H9 (cell line): ENCODE measurements at regions not wholly inside any gene's neighbourhood (a gene's known extent, or its start where the extent isn't known, plus 50 kb on each side); places are given as distances from the start of the nearest gene placed in this dataset.

Experiments
- DNase-seq: peaks from one replicate; pipeline ENCODE4 v3.0.0-alpha.2; 2017
- H2AFZ ChIP-seq: one replicate; pipeline ENCODE4 v1.6.1; 2013; ENCODE audit warnings: mild to moderate bottlenecking, low read length, control low read depth, moderate library complexity
- H2AK5ac ChIP-seq: 2 replicates; pipeline ENCODE4 v1.6.1; 2013; ENCODE audit warnings: low read length, control low read depth, mixed read lengths; ENCODE audit not compliant: insufficient read length
- H2BK120ac ChIP-seq: one replicate; pipeline ENCODE4 v1.6.1; 2013; ENCODE audit warnings: low read depth, mild to moderate bottlenecking, low read length, control low read depth, inconsistent platforms; ENCODE audit not compliant: poor library complexity, severe bottlenecking
- H2BK12ac ChIP-seq: 2 replicates; pipeline ENCODE4 v1.6.1; 2013; ENCODE audit warnings: low read length, control low read depth, mixed read lengths, low read depth; ENCODE audit not compliant: insufficient read length
- H2BK15ac ChIP-seq: 2 replicates; pipeline ENCODE4 v1.6.1; 2013; ENCODE audit warnings: low read depth, low read length, control low read depth
- H2BK20ac ChIP-seq: one replicate; pipeline ENCODE4 v1.6.1; 2013; ENCODE audit warnings: low read depth, mild to moderate bottlenecking, low read length, control low read depth, inconsistent platforms; ENCODE audit not compliant: poor library complexity, severe bottlenecking
- H2BK5ac ChIP-seq: 2 replicates; pipeline ENCODE4 v1.6.1; 2013; ENCODE audit warnings: low read length, control low read depth, mixed read lengths; ENCODE audit not compliant: insufficient read length
- H3K14ac ChIP-seq: 2 replicates; pipeline ENCODE4 v1.6.1; 2013; ENCODE audit warnings: low read length, control low read depth; ENCODE audit not compliant: insufficient read depth
- H3K18ac ChIP-seq: 2 replicates; pipeline ENCODE4 v1.6.1; 2013; ENCODE audit warnings: low read depth, mild to moderate bottlenecking, mixed read lengths, low read length, control low read depth; ENCODE audit not compliant: insufficient read length
- H3K23ac ChIP-seq: 2 replicates; pipeline ENCODE4 v1.6.1; 2013; ENCODE audit warnings: low read length, control low read depth, mixed read lengths, low read depth; ENCODE audit not compliant: insufficient read length
- H3K23me2 ChIP-seq: 2 replicates; pipeline ENCODE4 v1.6.1; 2013; ENCODE audit warnings: low read depth, mild to moderate bottlenecking, mixed read lengths, low read length, control low read depth; ENCODE audit not compliant: insufficient read length, poor library complexity, severe bottlenecking
- H3K27ac ChIP-seq: 2 replicates; pipeline ENCODE4 v1.5.1; 2013; ENCODE audit warnings: low read length, control low read depth, mixed read lengths, low read depth; ENCODE audit not compliant: insufficient read length
- H3K27me3 ChIP-seq: 2 replicates; pipeline ENCODE4 v1.6.1; 2013; ENCODE audit warnings: low read length, control low read depth, inconsistent platforms; ENCODE audit not compliant: insufficient read depth
- H3K4ac ChIP-seq: 2 replicates; pipeline ENCODE4 v1.6.1; 2013; ENCODE audit warnings: low read depth, mild to moderate bottlenecking, control low read depth, inconsistent platforms, low read length, moderate library complexity
- H3K4me1 ChIP-seq: 2 replicates; pipeline ENCODE4 v1.6.1; 2013; ENCODE audit warnings: low read length, control low read depth, inconsistent platforms; ENCODE audit not compliant: insufficient read depth
- H3K4me2 ChIP-seq: 2 replicates; pipeline ENCODE4 v1.6.1; 2013; ENCODE audit warnings: low read length, control low read depth, mixed read lengths; ENCODE audit not compliant: insufficient read length, insufficient read depth
- H3K56ac ChIP-seq: 2 replicates; pipeline ENCODE4 v1.6.1; 2013; ENCODE audit warnings: low read depth, mild to moderate bottlenecking, mixed read lengths, low read length, control low read depth; ENCODE audit not compliant: insufficient read length
- H3K79me1 ChIP-seq: 2 replicates; pipeline ENCODE4 v1.6.1; 2013; ENCODE audit warnings: low read depth, mild to moderate bottlenecking, moderate library complexity, low read length, control low read depth, inconsistent platforms; ENCODE audit not compliant: insufficient read depth, poor library complexity, severe bottlenecking
- H3K79me2 ChIP-seq: 2 replicates; pipeline ENCODE4 v1.6.1; 2013; ENCODE audit warnings: low read length, control low read depth, inconsistent platforms; ENCODE audit not compliant: insufficient read depth
- H3K9ac ChIP-seq: 2 replicates; pipeline ENCODE4 v1.6.1; 2013; ENCODE audit warnings: low read length, control low read depth, mixed read lengths; ENCODE audit not compliant: insufficient read length; ENCODE audit errors: extremely low read depth
- H3K9me3 ChIP-seq: one replicate; pipeline ENCODE4 v1.6.1; 2013; ENCODE audit warnings: low read depth, low read length, inconsistent platforms; ENCODE audit not compliant: control insufficient read depth
- H3T11ph ChIP-seq: one replicate; pipeline ENCODE4 v1.6.1; 2013; ENCODE audit warnings: mild to moderate bottlenecking, low read length, control low read depth, inconsistent platforms
- H4K20me1 ChIP-seq: one replicate; pipeline ENCODE4 v1.6.1; 2013; ENCODE audit not compliant: control insufficient read depth, insufficient read length, insufficient read depth
- H4K5ac ChIP-seq: 2 replicates; pipeline ENCODE4 v1.6.1; 2013; ENCODE audit warnings: low read depth, mild to moderate bottlenecking, mixed read lengths, low read length, control low read depth; ENCODE audit not compliant: insufficient read length
- H4K8ac ChIP-seq: replicated peaks from 2 replicates; pipeline ENCODE4 v1.6.1; 2013; ENCODE audit warnings: low read length, control low read depth, mixed read lengths, low read depth; ENCODE audit not compliant: insufficient read length
- H4K91ac ChIP-seq: 2 replicates; pipeline ENCODE4 v1.6.1; 2013; ENCODE audit warnings: low read depth, mild to moderate bottlenecking, moderate library complexity, mixed read lengths, low read length, control low read depth; ENCODE audit not compliant: insufficient read length
- H3K27ac Mint-ChIP-seq, 3 experiments: 2 replicates in 2 of 3; 3 replicates in 1 of 3; pipeline ENCODE4 v1.8.0; 2020 to 2021; ENCODE audit warnings: mixed read lengths in 3 of 3, mild to moderate bottlenecking in 1 of 3, moderate library complexity in 1 of 3
- H3K27me3 Mint-ChIP-seq: 2 replicates; pipeline ENCODE4 v1.8.0; 2021; ENCODE audit warnings: low read depth, mild to moderate bottlenecking, moderate library complexity, mixed read lengths
- H3K36me3 Mint-ChIP-seq, 3 experiments: 2 replicates in 2 of 3; 3 replicates in 1 of 3; pipeline ENCODE4 v1.8.0; 2020 to 2021; ENCODE audit warnings: low read depth in 3 of 3, mixed read lengths in 3 of 3; ENCODE audit not compliant: insufficient read depth in 1 of 3
- H3K4me1 Mint-ChIP-seq, 2 experiments: 2 replicates each; pipeline ENCODE4 v1.8.0; 2020; ENCODE audit warnings: mixed read lengths in 2 of 2
- H3K4me3 Mint-ChIP-seq, 2 experiments: 2 replicates in 1 of 2; 3 replicates in 1 of 2; pipeline ENCODE4 v1.8.0; 2020 to 2021; ENCODE audit warnings: mild to moderate bottlenecking in 2 of 2, mixed read lengths in 2 of 2, moderate library complexity in 1 of 2
- H3K9me3 Mint-ChIP-seq, 2 experiments: 2 replicates in 1 of 2; 3 replicates in 1 of 2; pipeline ENCODE4 v1.8.0; 2020; ENCODE audit warnings: mild to moderate bottlenecking in 2 of 2, mixed read lengths in 2 of 2, moderate library complexity in 1 of 2
- WGBS: extraction: QIAGEN DNeasy Blood & Tissue Kit; methylation state at CpG from one replicate; pipeline ENCODE4 v1.1.7; 2013; ENCODE audit warnings: missing lambda C conversion rate, low lambda C conversion rate, mixed read lengths; ENCODE audit not compliant: insufficient read length; ENCODE audit errors: extremely low coverage; 5-methylcytosine and 5-hydroxymethylcytosine counted together
- TF ChIP-seq, protein P1 (sequence below): fragments of 200-600 bp; sonication (generic); conservative IDR thresholded peaks from 3 replicates; pipeline ENCODE4 v1.8.0; 2021; ENCODE audit warnings: antibody characterized with exemption, mild to moderate bottlenecking

DNA sequence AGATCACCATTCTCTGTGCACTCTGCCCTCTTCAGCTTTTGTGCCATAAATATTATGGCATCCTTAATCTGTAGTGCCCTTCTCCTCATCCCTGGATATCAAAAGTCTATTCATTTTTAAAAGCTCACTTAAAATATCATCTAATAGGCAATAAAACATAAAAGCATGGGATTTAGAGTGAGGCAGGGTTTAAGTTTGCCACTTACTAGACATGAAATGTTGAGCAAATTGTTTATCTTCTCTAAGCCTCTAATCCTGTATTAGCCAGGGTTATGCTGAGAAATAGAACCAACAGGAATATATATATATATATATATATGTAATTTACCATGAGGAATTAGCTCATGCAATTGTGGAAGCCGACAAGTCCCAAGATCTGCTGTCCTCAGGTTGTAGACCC lies 472.4 kb upstream of the HS3ST1 start:
- H3K4me2 ChIP-seq: no peak overlapping the region
- no peak overlapping the region for H4K5ac ChIP-seq
- no peak overlapping the region for H2BK15ac ChIP-seq
- no peak overlapping the region for H3K56ac ChIP-seq
- H3K18ac ChIP-seq: no peak overlapping the region
- no peak overlapping the region for H3K4me3 Mint-ChIP-seq
- no peaks in the 10 kb centered on the region for H3K27me3 ChIP-seq
- no peaks in the 10 kb centered on the region for H3K4me1 ChIP-seq
- H3K9me3 ChIP-seq: no peaks in the 10 kb centered on the region
- H3K9ac ChIP-seq: no peak overlapping the region
- DNase-seq: no peak
- peaks cover 22 to 26% (median 22%) of the 10 kb centered on the region in 3 experiments for H3K36me3 Mint-ChIP-seq
- no CpG with 5 or more reads among the region's 1 CpG for WGBS
- H3K9me3 Mint-ChIP-seq: peaks cover 23 to 28% of the 10 kb centered on the region in 2 experiments
- no peak overlapping the region for H2AK5ac ChIP-seq
- no peak overlapping the region for H3K14ac ChIP-seq
- no peaks in the 10 kb centered on the region for H3K23me2 ChIP-seq
- no peak overlapping the region for H2BK20ac ChIP-seq
- no peaks in the 10 kb centered on the region for H4K20me1 ChIP-seq
- H4K91ac ChIP-seq: no peak overlapping the region
- no peak overlapping the region for H4K8ac ChIP-seq
- H2BK12ac ChIP-seq: no peak overlapping the region
- H2AFZ ChIP-seq: no peak overlapping the region
- H2BK5ac ChIP-seq: no peak overlapping the region
- no peak overlapping the region for H2BK120ac ChIP-seq
- H3K4me1 Mint-ChIP-seq: no peaks in the 10 kb centered on the region
- no peaks in the 10 kb centered on the region for H3K79me2 ChIP-seq
- H3K27ac Mint-ChIP-seq: no peak overlapping the region
- H3K27me3 Mint-ChIP-seq: no peaks in the 10 kb centered on the region
- H3K79me1 ChIP-seq: no peaks in the 10 kb centered on the region
- H3T11ph ChIP-seq: no peak overlapping the region
- H3K23ac ChIP-seq: no peak overlapping the region
- H3K4ac ChIP-seq: no peak overlapping the region
- TF ChIP-seq, protein P1, sequence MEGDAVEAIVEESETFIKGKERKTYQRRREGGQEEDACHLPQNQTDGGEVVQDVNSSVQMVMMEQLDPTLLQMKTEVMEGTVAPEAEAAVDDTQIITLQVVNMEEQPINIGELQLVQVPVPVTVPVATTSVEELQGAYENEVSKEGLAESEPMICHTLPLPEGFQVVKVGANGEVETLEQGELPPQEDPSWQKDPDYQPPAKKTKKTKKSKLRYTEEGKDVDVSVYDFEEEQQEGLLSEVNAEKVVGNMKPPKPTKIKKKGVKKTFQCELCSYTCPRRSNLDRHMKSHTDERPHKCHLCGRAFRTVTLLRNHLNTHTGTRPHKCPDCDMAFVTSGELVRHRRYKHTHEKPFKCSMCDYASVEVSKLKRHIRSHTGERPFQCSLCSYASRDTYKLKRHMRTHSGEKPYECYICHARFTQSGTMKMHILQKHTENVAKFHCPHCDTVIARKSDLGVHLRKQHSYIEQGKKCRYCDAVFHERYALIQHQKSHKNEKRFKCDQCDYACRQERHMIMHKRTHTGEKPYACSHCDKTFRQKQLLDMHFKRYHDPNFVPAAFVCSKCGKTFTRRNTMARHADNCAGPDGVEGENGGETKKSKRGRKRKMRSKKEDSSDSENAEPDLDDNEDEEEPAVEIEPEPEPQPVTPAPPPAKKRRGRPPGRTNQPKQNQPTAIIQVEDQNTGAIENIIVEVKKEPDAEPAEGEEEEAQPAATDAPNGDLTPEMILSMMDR: no peak
- no peak overlapping the region for H3K27ac ChIP-seq
